GM19455 (cell line): ENCODE measurements at regions not wholly inside any gene's neighbourhood (a gene's known extent, or its start where the extent isn't known, plus 50 kb on each side); places are given as distances from the start of the nearest gene placed in this dataset.
"Not testable (repeated sequence)": the region's sequence is repeated elsewhere in the genome, so short reads cannot be mapped to it uniquely, and the experiment has no call there.

Source experiments
- ATAC-seq: cut with Tn5 transposase; IDR thresholded peaks from one replicate; pipeline ENCODE4 v1.9.1; 2021; ENCODE audit not compliant: unreplicated experiment

DNA sequence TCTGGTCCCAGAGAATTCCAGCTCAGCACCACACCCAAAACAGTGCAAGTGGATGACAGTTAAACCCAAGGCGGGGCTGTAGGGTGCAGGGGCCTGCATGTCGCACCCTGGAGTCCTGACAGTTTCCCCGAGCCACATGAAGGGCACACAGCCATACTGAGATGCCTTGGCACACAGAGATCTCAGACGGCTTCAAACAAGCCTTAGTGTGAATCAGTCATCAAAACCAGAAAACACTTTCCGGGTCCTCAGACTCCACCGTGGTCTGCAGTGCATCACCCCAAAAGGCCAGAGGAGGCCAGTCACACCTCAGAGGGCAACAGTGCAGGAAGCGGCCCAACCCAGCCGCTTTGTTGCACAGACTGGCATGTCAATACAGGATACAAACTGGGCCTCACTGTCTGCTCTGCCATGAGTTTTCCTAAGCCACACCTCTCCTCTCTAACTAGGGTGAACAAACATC lies 64.6 kb upstream of the ENPP6 start:
- peak; percentile 26 for ATAC-seq

DNA sequence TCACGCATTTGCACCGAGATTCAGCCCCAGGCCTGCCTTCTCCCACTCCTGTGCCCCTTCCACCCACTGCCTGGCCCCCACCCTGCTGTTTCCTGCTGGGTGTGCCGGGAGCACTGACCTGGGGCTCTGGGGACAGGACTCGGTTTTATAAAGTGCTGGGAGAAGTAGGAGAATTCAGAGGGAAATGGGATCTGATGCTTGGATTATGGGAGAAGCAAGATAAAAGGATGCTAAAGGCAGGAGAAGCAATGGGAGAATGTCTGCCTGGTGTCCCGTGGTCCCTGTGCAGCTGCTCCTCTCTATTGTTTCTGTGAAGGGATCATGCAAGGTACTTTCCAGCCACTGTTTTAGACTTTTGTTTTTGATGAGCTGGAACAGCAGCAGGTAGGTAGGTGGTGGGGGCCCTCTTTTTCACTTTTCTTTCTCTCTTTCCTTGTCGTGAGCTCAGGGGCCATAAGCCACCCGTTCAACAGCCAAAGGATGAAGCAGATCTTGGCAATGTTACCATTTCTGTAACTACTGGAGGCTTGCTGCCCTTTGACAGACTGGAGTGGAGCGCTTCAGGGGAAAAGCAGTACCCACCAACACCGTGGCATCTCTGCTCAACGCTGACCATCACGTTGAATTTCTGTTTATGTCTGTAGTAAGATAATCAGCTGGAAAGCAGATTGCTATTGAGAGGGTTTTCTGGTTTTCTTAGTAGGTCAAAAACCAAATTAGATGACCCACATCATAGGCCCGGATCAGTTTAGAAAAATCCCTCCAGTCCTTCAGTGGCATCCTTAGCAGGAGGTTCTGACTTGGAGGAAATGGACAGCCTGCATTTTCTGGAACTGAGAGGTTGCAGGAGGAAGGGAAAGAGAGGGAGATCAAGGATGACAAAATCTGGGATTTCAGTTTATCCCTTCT lies 63.8 kb upstream of the ENPP6 start:
- ATAC-seq, result no peak

GRCh38 chr4:184280591-184281071 lies 63.0 kb upstream of the ENPP6 start:
- peak; percentile 40 for ATAC-seq

DNA sequence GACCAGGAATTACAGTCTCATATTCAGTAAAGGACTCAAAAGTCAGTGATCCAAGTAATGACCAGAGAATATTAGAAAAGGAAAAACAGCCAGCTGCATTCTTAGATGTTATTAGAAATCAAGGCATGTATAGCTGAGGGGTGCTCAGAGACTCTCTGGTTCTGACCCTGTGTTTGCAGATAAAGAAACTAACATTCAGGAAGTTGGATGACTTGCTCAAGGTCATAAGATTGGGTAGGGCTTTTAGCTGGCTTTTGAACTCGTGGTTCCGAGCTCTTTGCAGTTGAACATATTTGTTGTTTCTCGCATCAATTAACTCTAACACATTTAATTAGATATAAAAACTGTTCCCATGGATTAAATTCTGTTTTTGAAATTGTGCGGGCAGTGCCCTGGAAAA lies 62.5 kb upstream of the ENPP6 start:
- no peak for ATAC-seq

DNA sequence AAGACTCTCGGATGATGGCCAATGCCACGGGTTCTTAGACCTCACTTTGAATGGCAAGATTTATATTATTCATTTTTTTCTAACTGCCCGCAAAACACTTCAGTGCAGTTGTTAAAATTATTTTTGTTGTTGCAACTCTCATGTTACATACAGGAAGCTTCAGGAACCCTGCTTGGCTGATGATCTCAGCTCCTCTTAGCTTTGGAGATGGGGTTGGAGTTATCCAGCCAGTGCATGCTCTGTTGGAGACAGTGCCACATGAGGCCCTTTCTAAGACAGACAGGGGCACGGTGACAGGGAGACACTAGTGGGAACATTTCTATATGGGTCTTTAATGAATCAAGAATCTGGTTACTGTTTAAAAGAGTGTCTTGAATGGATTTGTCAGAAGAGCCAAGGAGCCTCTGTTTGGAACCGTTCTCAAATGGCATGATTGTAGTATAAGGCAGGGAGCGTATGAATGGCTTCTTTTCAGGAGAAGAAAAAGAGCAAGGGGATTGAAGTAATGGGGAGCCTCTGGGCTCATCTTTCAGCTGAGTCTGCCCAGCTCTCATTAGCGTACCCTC lies 61.9 kb upstream of the ENPP6 start:
- ATAC-seq, result no peak

DNA sequence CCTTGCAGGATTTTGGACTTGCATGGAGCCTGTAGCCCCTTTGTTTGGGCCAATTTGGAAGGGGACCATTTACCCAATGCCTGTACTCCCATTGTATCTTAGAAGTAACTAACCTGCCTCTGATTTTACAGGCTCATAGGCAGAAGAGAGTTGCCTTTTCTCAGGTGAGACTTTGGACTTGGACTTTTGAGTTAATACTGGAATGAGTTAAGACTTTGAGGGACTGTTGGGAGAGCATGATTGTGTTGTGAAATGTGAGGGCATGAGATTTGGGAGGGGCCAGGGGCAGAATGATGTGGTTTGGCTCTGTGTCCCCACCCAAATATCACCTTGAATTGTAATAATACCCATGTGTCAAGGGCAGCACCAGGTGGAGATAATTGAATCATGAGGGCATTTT lies 60.1 kb upstream of the ENPP6 start:
- ATAC-seq, result not testable (repeated sequence)

- not testable (repeated sequence) for ATAC-seq
These were observed 59.3 kb upstream of the ENPP6 start for GRCh38 chr4:184277010-184277409.

DNA sequence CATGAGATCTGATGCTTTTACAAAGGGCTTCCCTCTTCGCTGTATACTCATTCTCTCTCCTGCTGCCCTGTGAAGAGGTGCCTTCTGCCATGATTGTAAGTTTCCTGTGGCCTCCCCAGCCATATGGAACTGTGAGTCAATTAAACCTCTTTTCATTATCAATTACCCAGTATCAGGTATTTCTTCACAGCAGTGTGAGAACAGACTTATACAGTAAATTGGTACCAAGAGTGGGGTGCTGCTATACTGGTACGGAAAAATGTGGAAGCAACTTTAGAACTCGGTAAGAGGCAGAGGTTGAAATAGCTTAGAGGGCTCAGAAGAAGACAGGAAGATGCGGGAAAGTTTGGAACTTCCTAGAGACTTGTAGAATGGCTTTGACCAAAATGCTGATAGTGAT lies 58.7 kb upstream of the ENPP6 start:
- ATAC-seq, result not testable (repeated sequence)

DNA sequence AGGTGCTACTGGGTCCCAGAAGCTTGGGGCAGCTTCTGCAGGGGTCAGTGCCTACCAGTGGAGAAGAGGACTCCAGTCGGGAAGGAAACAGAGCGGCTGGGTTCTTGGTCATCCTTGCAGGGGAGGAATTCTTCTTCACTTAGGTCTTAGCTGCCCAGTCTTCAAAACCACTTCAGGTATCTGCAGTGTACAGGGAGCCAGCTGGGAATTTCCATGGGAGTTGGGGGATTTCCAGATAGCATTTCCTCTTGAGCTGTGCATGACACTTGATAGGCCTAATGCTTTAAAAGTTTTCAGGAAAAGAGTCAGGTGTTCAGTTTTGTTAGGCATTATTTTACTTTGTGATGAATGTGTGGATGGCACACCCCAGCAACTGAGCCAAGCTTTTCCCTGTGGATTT lies 58.1 kb upstream of the ENPP6 start:
- ATAC-seq, result no peak

DNA sequence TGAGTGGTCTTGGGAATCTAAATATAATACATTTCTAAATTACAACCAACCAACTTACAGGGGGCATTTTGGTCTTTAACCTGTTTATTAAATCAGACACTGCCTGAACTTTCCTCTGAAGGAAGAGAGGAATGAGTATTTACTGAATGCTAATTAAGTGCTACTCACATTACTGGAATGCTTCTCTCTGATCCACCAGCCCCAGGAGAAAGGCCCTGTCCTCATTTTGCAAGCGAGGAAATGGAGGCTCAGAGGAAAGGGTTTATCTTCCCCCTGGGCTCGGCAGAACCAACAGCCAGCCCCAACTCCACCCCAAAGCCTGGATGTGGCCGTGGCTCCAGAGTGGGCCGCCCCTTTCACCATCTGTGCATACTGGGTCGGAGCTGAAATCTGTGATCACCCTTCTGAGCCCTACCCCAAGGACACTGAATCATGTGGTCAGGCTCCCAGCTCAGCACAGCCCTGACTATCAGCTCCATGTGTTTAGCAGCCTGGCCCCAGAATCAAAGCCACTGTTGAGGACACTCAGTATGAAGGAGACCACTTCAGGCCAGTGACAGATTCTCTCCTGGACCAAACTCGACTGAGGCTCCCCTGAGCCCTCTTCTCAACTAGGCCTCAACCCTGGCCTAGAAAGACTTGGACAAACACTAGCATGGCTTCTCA lies 56.7 kb upstream of the ENPP6 start:
- no peak for ATAC-seq

GRCh38 chr4:184273166-184274147 lies 55.8 kb upstream of the ENPP6 start:
- ATAC-seq, result peak; percentile 46

DNA sequence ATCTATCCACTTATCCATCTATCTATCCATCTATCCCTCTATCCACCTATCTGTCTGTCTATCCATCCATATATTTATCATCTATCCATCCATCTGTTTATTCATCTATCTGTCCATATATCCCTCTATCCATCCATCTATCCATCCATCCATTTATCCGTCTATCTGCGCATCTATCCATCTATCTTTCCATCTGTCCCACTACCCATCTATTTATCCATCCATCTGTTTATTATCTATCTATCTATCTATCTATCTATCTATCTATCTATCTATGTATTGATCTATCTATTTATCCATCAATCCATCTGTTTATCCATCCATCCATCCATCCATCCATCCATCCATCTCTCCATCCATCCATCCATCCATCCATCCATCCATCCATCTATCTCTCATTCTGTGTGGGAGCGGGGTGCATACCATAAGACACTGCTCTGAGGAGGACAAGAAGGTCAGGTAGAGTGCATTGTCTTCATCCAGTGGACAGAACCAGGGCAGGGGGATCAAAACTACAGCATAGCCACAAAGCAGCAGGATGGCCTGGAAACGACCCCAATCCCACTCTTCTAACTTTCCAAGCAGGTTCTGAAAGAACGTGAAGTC lies 53.2 kb upstream of the ENPP6 start:
- no peak for ATAC-seq

GRCh38 chr4:184269879-184270430 lies 52.3 kb upstream of the ENPP6 start:
- no peak for ATAC-seq

GRCh38 chr4:184268584-184269160 lies 51.0 kb upstream of the ENPP6 start:
- ATAC-seq, result no peak

DNA sequence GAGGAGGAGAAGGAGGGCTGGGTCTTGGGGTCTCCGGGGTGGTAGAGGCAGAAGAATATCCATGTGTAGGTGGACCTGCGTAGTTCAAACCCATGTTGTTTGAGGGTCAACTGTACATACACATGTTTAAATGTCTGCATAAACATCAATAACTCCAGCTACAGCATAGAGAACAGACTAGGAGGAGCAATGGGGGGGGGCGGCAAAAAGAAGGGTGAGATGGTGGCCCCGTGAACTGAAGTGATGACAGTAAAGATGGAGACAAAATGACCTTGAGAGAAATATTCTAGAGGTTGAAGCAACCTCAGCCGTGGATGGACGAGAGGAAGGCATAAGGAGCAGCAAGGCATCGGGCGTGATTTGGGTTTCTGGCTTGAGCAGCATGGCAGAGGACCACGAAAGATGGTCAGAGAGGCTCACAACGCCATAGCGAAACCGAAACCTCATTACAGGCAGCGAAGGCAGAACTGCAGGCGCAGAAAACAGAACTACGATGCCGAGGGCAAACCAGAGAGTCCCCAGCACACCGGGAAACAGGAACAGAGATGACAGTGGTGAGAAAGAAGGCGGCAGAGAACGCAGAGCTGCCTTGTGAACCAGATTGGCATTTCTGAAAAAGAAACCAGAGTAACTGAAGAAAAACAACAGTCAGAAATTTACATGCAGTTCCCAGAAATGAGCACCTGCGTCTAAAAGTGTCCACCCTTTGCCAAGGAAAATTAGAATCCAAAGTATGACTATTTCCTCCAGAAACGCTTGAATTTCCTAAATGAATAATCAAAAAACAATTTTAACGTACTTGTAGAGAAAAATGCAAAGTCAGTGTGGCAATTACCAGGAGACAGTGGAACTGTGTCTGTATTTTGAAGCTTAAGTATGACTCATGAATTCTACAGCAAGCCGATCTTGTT lies 50.3 kb upstream of the ENPP6 start:
- ATAC-seq, result peak; percentile 70
